Ascending aorta (tissue), 2 donors: ENCODE measurements at regions not wholly inside any gene's neighbourhood (a gene's known extent, or its start where the extent isn't known, plus 50 kb on each side); places are given as distances from the start of the nearest gene placed in this dataset.

Experiments used
- DNase-seq, 2 donors: peaks; one replicate each; pipeline ENCODE4 v3.0.0-alpha.2; 2019; ENCODE audit warnings: low spot score in 2 of 2
- H3K27ac ChIP-seq, 2 donors: fragments of 200-600 bp; sonication (generic); one replicate each; pipeline ENCODE4 v1.5.1; 2016 to 2017; ENCODE audit warnings: mild to moderate bottlenecking in 1 of 2
- H3K27me3 ChIP-seq: fragments of 200-600 bp; sonication (generic); one replicate; pipeline ENCODE4 v1.5.1; 2017
- H3K36me3 ChIP-seq, 2 donors: fragments of 200-600 bp; sonication (generic); one replicate each; pipeline ENCODE4 v1.5.1; 2016
- H3K4me1 ChIP-seq, 2 donors: fragments of 200-600 bp; sonication (generic); one replicate each; pipeline ENCODE4 v1.5.1; 2016 to 2017; ENCODE audit warnings: mild to moderate bottlenecking in 1 of 2
- H3K4me3 ChIP-seq, 2 donors: fragments of 200-600 bp; sonication (generic); one replicate each; pipeline ENCODE4 v1.5.1; 2016 to 2017; ENCODE audit warnings: mild to moderate bottlenecking in 1 of 2
- H3K9me3 ChIP-seq, 2 donors: fragments of 200-600 bp; sonication (generic); one replicate each; pipeline ENCODE4 v1.5.1; 2016
- intact Hi-C: fragments of 100-400 bp; cut with DNase I; formaldehyde crosslinking; loops from one replicate; pipeline ENCODE4 v1.15.1; 2023
- TF ChIP-seq, protein P1 (sequence below), 3 experiments: fragments of 200-600 bp in 2 of 3; fragments of 450-650 bp in 1 of 3; sonication (generic) in 2 of 3; IDR thresholded peaks; one replicate each; pipeline ENCODE4 v1.5.1; 2016 to 2019; ENCODE audit warnings: antibody characterized with exemption in 3 of 3, mild to moderate bottlenecking in 1 of 3, moderate library complexity in 1 of 3

DNA sequence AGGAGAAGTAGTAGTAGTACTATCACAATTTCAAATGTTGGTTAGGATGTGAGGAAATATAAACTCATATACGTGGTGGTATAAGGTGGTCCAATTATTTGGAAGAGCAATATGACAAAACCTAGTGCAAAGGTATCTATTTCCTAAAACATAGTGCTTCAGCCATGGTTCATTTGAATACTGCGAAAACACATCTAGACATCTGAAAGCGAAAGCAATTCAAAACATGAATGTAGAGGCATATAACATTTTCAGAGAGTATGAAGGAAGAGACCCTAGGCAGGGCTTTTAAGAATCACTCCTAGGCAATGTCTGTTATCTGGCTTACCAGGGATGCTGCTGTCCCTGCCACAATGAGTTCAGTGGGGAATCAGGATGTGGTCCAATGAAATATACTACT is 1085.8 kb downstream of the TDRD15 start:
- no peaks in the 10 kb centered on the region for H3K4me1 ChIP-seq
- H3K27me3 ChIP-seq: no peaks in the 10 kb centered on the region
- no peak overlapping the region for H3K4me3 ChIP-seq
- no peak for DNase-seq
- intact Hi-C loops: no loop called here
- no peaks in the 10 kb centered on the region for H3K36me3 ChIP-seq
- no peak overlapping the region for H3K27ac ChIP-seq
- TF ChIP-seq, protein P1, sequence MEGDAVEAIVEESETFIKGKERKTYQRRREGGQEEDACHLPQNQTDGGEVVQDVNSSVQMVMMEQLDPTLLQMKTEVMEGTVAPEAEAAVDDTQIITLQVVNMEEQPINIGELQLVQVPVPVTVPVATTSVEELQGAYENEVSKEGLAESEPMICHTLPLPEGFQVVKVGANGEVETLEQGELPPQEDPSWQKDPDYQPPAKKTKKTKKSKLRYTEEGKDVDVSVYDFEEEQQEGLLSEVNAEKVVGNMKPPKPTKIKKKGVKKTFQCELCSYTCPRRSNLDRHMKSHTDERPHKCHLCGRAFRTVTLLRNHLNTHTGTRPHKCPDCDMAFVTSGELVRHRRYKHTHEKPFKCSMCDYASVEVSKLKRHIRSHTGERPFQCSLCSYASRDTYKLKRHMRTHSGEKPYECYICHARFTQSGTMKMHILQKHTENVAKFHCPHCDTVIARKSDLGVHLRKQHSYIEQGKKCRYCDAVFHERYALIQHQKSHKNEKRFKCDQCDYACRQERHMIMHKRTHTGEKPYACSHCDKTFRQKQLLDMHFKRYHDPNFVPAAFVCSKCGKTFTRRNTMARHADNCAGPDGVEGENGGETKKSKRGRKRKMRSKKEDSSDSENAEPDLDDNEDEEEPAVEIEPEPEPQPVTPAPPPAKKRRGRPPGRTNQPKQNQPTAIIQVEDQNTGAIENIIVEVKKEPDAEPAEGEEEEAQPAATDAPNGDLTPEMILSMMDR (IDR thresholded peaks at IDR 0.05): no peak
- H3K9me3 ChIP-seq: no peaks in the 10 kb centered on the region

- Histone ChIP-seq H3K4me3 (no peak overlapping the region), H3K36me3 (no peaks in the 10 kb centered on the region), H3K27me3 (no peaks in the 10 kb centered on the region), H3K27ac (no peak overlapping the region), H3K9me3 (no peaks in the 10 kb centered on the region), H3K4me1 (no peaks in the 10 kb centered on the region)
- no peak for DNase-seq
- TF ChIP-seq, protein P1 (IDR thresholded peaks at IDR 0.05): no peak
- intact Hi-C loops: no loop called here
Observed at GRCh38 chr2:22213237-22213636, 1089.5 kb downstream of the TDRD15 start.

DNA sequence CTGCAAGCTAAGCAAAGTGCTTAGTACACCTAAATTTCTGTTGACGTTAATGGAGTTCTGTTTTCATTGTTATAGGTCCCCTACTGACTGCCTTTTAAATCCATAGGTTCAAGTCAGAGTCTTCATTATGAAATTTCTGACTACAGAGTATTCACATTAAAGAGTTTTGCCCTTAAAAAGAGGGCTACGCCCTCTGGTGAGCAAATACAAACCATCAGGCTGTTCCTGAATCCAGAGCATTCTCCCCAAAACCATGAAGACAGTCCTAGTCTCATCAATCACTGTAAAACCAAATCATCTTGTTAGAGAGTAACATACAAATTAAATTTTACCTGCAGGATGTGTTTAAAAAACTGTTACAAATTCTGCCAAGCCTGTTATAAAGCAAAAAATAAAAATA is 1091.7 kb downstream of the TDRD15 start:
- Histone ChIP-seq H3K9me3 (no peaks in the 10 kb centered on the region), H3K27ac (no peak overlapping the region), H3K36me3 (no peaks in the 10 kb centered on the region), H3K27me3 (no peaks in the 10 kb centered on the region), H3K4me3 (no peak overlapping the region), H3K4me1 (no peaks in the 10 kb centered on the region)
- no peak for DNase-seq
- TF ChIP-seq, protein P1 (IDR thresholded peaks at IDR 0.05): no peak
- intact Hi-C loops: no loop called here

DNA sequence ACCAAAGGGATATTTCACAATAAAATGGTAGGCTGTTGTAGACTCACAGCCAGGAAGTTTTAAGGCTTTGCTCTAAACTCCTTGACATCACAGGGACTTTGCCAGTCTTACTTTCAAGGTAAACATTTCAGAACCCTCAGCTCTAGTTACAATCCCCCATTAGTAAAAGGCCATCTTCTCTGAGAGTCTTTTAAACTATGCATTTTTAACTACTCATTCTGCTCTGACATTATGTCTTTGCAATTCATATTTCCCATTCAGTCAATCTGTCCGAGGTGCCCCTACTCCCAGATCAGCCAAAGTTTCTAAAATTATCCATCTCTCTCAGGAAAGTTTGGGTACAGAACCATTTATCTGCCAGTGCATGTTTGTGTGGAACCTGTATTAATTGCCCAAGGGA is 1094.1 kb downstream of the TDRD15 start:
- Histone ChIP-seq H3K4me3 (no peak overlapping the region), H3K4me1 (no peaks in the 10 kb centered on the region), H3K27ac (no peak overlapping the region), H3K9me3 (no peaks in the 10 kb centered on the region), H3K27me3 (no peaks in the 10 kb centered on the region), H3K36me3 (no peaks in the 10 kb centered on the region)
- TF ChIP-seq, protein P1 (IDR thresholded peaks at IDR 0.05): no peak
- DNase-seq: no peak
- intact Hi-C loops: no loop called here

DNA sequence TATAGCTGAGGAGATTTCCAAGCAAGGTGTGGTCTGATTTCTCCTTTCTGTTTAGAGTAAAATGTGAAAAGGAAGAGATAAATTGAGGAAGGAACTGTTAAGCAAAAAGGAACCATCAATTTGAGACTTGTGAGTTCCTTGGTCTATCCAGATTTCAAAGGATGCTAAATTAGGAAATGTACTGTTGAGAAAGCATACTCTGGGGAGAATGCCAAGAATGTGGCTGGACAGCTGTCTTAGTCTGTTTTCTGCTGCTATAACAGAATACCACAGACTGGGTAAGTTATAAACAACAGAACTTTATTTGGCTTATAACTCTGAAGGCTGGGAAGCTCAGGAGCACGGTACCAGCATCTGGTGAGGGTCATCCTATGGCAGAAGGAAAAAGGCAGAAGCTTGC is 1097.2 kb downstream of the TDRD15 start:
- no peaks in the 10 kb centered on the region for H3K27me3 ChIP-seq
- H3K27ac ChIP-seq: no peak overlapping the region
- no peaks in the 10 kb centered on the region for H3K36me3 ChIP-seq
- no peaks in the 10 kb centered on the region for H3K9me3 ChIP-seq
- DNase-seq: no peak
- H3K4me1 ChIP-seq: no peaks in the 10 kb centered on the region
- intact Hi-C loops: no loop called here
- no peak overlapping the region for H3K4me3 ChIP-seq
- TF ChIP-seq, protein P1 (IDR thresholded peaks at IDR 0.05): no peak

DNA sequence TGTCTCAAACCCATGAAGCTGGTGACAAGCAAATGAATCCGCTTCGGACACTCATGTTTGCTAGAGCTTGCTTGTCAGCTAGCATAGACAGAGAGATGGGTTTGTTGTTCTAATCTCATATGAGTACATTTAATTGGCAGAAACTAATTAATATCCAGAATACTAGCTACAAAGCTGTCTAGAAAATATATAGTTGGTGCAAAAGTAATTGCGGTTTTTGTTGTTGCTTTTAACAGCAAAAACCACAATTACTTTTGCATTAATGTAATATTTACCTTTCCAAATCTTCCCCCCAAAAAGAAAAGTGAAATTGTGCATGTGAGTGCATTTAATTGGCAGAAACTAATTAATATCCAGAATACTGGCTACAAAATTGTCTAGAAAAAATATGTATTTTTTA is 1115.2 kb downstream of the TDRD15 start:
- no peaks in the 10 kb centered on the region for H3K27me3 ChIP-seq
- H3K9me3 ChIP-seq: no peaks in the 10 kb centered on the region
- DNase-seq: no peak
- H3K4me1 ChIP-seq: no peaks in the 10 kb centered on the region
- H3K36me3 ChIP-seq: no peaks in the 10 kb centered on the region
- no peak overlapping the region for H3K27ac ChIP-seq
- no peak overlapping the region for H3K4me3 ChIP-seq
- intact Hi-C loops: no loop called here
- TF ChIP-seq, protein P1 (IDR thresholded peaks at IDR 0.05): no peak
